Retinal pigment epithelial cell (primary cell): ENCODE measurements at regions not wholly inside any gene's neighbourhood (a gene's known extent, or its start where the extent isn't known, plus 50 kb on each side); places are given as distances from the start of the nearest gene placed in this dataset.

Experiments
- DNase-seq: peaks from one replicate; pipeline ENCODE4 v3.0.0-alpha.2; 2010; ENCODE audit warnings: low read depth
- H3K4me3 ChIP-seq: 2 replicates; pipeline ENCODE4 v1.5.1; 2011; ENCODE audit warnings: mild to moderate bottlenecking, low read length, control low read depth, moderate library complexity
- CTCF ChIP-seq: conservative IDR thresholded peaks from 2 replicates; pipeline ENCODE4 v1.5.1; 2011; ENCODE audit warnings: low read depth, low read length, control low read depth, inconsistent platforms

GRCh38 chr2:234805836-234806235 lies 146.0 kb upstream of the SH3BP4 start:
- no peak for DNase-seq
- TF ChIP-seq CTCF = no peak

DNA sequence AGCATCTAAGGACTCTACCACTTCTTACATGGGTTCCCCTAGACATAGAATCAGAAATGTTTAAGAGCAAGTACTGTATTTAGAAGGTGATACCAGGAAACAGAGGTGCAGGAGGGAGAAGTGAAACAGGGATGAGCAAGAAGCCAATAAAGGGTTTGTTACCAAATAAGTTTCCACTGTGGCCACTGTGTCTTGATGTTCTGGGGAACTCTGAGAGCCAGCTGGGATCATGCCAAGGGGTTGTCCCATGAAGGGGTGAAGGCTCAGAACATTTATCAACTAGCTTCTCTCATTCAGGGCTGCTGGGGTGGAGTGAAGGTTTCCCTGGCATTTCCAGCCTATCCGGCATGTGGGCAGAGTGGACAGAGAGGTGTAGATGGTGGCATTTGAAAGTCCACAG lies 147.1 kb upstream of the SH3BP4 start:
- H3K4me3 ChIP-seq = no peak overlapping the region
- TF ChIP-seq CTCF = no peak
- DNase-seq = no peak

More at GRCh38 chr2:234805836-234806235, 146.0 kb upstream of the SH3BP4 start:
- H3K4me3 ChIP-seq = no peak overlapping the region

DNA sequence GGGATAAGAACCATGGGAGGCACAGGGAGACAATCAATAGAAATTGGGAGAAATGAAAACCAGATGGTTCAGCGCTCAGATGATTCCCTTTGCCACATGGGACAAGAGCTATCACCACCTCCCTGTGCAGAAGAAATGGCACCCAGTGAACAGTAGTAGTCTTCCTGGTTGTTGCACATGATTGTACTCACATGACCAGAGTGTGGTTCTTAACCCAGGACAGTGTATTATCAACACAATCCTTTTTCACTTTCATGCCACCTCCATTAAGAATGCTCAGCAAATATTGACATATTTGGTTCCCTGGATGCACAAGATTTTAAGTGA lies 149.0 kb upstream of the SH3BP4 start:
- no peak for DNase-seq
- TF ChIP-seq CTCF = no peak
- H3K4me3 ChIP-seq = no peak overlapping the region

- no peak for DNase-seq
- TF ChIP-seq CTCF = no peak
- H3K4me3 ChIP-seq = no peak overlapping the region
Observed at GRCh38 chr2:234802071-234802844, 149.6 kb upstream of the SH3BP4 start.

GRCh38 chr2:234797566-234798250 lies 154.1 kb upstream of the SH3BP4 start:
- TF ChIP-seq CTCF = no peak
- H3K4me3 ChIP-seq = no peak overlapping the region
- DNase-seq = no peak

- no peak for TF ChIP-seq CTCF
- DNase-seq = no peak
Observed at GRCh38 chr2:234796045-234796591, 155.7 kb upstream of the SH3BP4 start.

More at GRCh38 chr2:234796045-234796591, 155.7 kb upstream of the SH3BP4 start:
- no peak overlapping the region for H3K4me3 ChIP-seq
